ENCODE measurements at regions not wholly inside any gene's neighbourhood (a gene's known extent, or its start where the extent isn't known, plus 50 kb on each side); places are given as distances from the start of the nearest gene placed in this dataset.

DNA sequence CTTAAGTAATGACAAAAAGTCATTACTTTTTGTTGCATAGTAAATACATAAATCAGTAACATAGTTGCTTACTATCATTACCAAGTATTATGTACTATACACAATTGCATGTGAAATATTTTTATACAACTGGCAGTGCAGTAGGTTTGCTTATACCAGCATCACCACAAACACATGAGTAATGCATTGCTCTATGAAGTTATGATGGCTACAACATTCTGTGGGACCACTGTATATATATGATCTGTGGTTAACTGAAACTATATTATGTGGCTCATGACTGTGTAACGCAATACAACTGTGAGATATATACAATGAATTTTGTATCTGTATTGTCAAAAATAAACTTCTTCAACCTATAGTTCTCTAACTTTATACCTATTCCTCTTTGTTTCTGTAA, 113.7 kb upstream of the RBMS3 start:
- POLR2A ChIA-PET: no interaction called here
- Mint-ChIP-seq H3K4me1 (no peaks in the 10 kb centered on the region), H3K4me3 (no peak overlapping the region), H3K27me3 (no peaks in the 10 kb centered on the region), H3K36me3 (ENCODE audit: low read depth) (no peaks in the 10 kb centered on the region), H3K9me3 (no peaks in the 10 kb centered on the region), H3K27ac (no peak overlapping the region)
- CTCF ChIA-PET: no interaction called here
- DNase-seq (no peak), ATAC-seq (ENCODE audit: low read depth) (no peak)
- TF ChIP-seq, protein P1, sequence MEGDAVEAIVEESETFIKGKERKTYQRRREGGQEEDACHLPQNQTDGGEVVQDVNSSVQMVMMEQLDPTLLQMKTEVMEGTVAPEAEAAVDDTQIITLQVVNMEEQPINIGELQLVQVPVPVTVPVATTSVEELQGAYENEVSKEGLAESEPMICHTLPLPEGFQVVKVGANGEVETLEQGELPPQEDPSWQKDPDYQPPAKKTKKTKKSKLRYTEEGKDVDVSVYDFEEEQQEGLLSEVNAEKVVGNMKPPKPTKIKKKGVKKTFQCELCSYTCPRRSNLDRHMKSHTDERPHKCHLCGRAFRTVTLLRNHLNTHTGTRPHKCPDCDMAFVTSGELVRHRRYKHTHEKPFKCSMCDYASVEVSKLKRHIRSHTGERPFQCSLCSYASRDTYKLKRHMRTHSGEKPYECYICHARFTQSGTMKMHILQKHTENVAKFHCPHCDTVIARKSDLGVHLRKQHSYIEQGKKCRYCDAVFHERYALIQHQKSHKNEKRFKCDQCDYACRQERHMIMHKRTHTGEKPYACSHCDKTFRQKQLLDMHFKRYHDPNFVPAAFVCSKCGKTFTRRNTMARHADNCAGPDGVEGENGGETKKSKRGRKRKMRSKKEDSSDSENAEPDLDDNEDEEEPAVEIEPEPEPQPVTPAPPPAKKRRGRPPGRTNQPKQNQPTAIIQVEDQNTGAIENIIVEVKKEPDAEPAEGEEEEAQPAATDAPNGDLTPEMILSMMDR (IDR thresholded peaks at IDR 0.05): no peak
- intact Hi-C loops (cut with micrococcal nuclease): no loop called here

DNA sequence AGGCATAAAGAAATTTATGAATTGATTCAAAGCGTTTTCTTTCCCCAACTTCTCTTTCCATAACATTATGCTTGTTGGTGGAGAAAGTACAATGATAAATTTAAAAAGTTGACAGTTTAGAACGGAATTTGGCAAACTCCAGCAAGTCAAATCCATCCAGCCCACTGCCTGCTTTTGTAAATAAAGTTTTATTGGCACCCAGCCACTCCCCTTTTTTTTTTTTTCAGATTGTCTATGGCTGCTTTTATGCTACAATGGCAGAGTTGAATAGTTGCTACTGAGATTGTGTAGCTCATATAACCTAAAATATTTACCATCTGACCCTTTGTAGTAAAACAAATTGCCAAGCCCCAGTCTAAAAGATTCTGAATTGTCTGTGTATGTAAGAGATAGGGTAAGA, 112.8 kb upstream of the RBMS3 start:
- CTCF ChIA-PET: no interaction called here
- Mint-ChIP-seq H3K4me3 (no peak overlapping the region), H3K9me3 (no peaks in the 10 kb centered on the region), H3K27ac (no peak overlapping the region), H3K4me1 (no peaks in the 10 kb centered on the region), H3K36me3 (ENCODE audit: low read depth) (no peaks in the 10 kb centered on the region), H3K27me3 (no peaks in the 10 kb centered on the region)
- no peak for ATAC-seq (ENCODE audit: low read depth)
- POLR2A ChIA-PET: no interaction called here
- intact Hi-C loops (cut with micrococcal nuclease): no loop called here
- TF ChIP-seq, protein P1 (IDR thresholded peaks at IDR 0.05): no peak
- DNase-seq: no peak

DNA sequence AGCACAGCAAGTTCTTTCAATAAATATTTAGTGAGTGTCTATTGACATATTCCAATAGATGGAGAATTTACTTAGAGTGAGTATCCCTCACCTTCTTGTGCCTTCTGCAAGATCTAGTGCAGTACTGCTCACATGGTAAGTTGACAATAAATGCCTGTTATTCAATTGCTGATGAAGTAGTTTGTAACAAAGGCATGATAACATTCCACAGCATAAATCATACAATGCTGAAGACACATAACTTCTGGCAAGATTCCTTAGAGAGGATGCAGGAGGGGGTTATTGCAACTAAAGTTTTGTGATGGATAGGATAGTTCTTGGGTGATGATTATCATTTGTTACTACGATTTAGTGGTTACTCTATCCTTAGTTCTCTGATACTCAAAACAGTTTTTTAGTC, 112.2 kb upstream of the RBMS3 start:
- ATAC-seq (ENCODE audit: low read depth): no peak

DNA sequence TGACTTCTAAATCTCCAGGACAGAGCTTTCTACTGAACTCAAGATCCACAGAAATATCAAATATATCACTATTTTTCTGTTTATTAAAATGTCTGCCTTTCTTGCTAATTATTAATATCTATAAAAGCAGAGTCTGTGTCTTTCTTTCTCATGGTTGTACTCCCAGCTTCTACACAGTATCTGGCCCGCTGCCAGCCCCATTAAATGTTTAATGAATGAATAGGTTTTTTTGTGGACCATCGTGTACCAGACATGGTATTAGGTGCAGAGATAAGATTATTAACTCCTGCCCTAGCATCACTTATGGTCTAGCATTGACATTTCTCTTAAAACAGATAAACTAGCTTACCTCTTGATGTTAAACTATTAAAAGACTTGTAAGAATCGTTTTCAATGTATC, 111.4 kb upstream of the RBMS3 start:
- no peak overlapping the region for H3K4me3 Mint-ChIP-seq
- H3K9me3 Mint-ChIP-seq: no peaks in the 10 kb centered on the region
- TF ChIP-seq, protein P1 (IDR thresholded peaks at IDR 0.05): no peak
- H3K4me1 Mint-ChIP-seq: no peaks in the 10 kb centered on the region
- DNase-seq (no peak), ATAC-seq (ENCODE audit: low read depth) (no peak)
- no peak overlapping the region for H3K27ac Mint-ChIP-seq
- no peaks in the 10 kb centered on the region for H3K27me3 Mint-ChIP-seq
- intact Hi-C loops (cut with micrococcal nuclease): no loop called here
- ChIA-PET POLR2A (no interaction called here), CTCF (no interaction called here)
- no peaks in the 10 kb centered on the region for H3K36me3 Mint-ChIP-seq (ENCODE audit: low read depth)

More for the DNA sequence above, 112.2 kb upstream of the RBMS3 start:
- TF ChIP-seq, protein P1 (IDR thresholded peaks at IDR 0.05): no peak
- H3K36me3 Mint-ChIP-seq (ENCODE audit: low read depth): no peaks in the 10 kb centered on the region
- intact Hi-C loops (cut with micrococcal nuclease): no loop called here
- no peak overlapping the region for H3K27ac Mint-ChIP-seq
- H3K4me3 Mint-ChIP-seq: no peak overlapping the region
- ChIA-PET CTCF (no interaction called here), POLR2A (no interaction called here)
- no peaks in the 10 kb centered on the region for H3K9me3 Mint-ChIP-seq
- no peak for DNase-seq
- no peaks in the 10 kb centered on the region for H3K4me1 Mint-ChIP-seq
- H3K27me3 Mint-ChIP-seq: no peaks in the 10 kb centered on the region

DNA sequence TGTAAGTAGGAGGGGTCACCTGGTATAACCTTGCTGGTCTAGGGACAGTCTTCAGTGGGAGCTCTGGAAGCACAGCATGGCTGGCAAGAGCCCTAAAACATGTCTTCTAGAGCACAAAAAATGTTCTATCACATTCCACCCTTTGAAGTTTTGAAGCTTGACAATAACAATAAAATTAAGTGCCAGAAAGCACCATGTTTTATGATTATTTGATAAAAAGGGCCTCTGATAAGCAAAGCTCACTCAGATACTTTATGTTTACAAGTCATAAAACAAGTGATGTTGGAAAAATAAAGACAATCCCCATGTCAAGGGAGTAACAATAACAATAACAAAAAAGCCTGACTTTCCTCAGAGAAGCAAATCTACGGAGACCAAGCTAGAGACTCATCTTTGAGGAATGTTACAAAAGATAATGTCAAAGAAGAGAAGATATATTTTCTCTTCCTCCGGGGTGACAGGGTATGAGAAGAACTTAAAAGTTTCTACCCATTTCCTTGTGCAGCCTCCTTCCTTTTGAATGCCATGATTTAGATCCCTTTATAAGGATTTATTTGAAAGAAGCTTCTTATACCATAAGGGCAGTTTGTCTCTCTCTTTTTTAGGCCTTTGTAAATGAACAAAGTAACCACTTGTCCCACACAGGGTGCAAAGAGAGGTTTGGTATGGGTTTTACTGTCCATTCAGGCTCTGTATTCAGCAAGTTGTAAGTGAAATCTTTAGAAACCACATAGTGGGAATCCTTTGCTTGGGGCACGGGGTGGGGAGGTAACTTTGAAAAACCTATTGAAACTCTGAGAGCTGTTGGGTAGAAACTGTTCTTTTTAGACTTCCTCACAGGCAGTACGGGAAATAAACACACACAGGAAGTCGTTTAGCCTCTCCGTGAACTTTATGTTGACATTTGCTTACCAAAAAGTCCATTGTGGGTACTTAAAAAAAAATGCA, 109.6 kb upstream of the RBMS3 start:
- Mint-ChIP-seq H3K27me3 (no peaks in the 10 kb centered on the region), H3K36me3 (ENCODE audit: low read depth) (no peaks in the 10 kb centered on the region), H3K27ac (no peak overlapping the region), H3K4me1 (no peaks in the 10 kb centered on the region), H3K9me3 (no peaks in the 10 kb centered on the region), H3K4me3 (no peak overlapping the region)
- intact Hi-C loops (cut with micrococcal nuclease): no loop called here
- DNase-seq (no peak), ATAC-seq (ENCODE audit: low read depth) (no peak)
- POLR2A ChIA-PET: no interaction called here
- CTCF ChIA-PET: no interaction called here
- TF ChIP-seq, protein P1 (IDR thresholded peaks at IDR 0.05): no peak
